NB4 (cell line): ENCODE measurements at regions not wholly inside any gene's neighbourhood (a gene's known extent, or its start where the extent isn't known, plus 50 kb on each side); places are given as distances from the start of the nearest gene placed in this dataset.

ENCODE experiments used
- DNase-seq: peaks from one replicate; pipeline ENCODE4 v3.0.0; 2010; ENCODE audit warnings: low read depth
- H3K4me3 ChIP-seq: one replicate; pipeline ENCODE4 v1.5.1; 2011; ENCODE audit warnings: mild to moderate bottlenecking, low read depth, low read length, moderate library complexity
- CTCF ChIP-seq: IDR thresholded peaks from one replicate; pipeline ENCODE4 v1.5.1; 2012; ENCODE audit warnings: low read depth, low read length
- MAX ChIP-seq: IDR thresholded peaks from 2 replicates; pipeline ENCODE4 v1.6.1; 2011; ENCODE audit warnings: low read depth, low read length
- MYC ChIP-seq: IDR thresholded peaks from 2 replicates; pipeline ENCODE4 v1.6.1; 2011; ENCODE audit warnings: low read depth, low read length
- POLR2A ChIP-seq: IDR thresholded peaks from 2 replicates; pipeline ENCODE4 v1.6.1; 2011; ENCODE audit warnings: mild to moderate bottlenecking; ENCODE audit not compliant: insufficient read length; ENCODE audit errors: extremely low read depth

- TF ChIP-seq CTCF (peak; percentile 35), MAX (no peak)
- peak; percentile 10 for DNase-seq
- H3K4me3 ChIP-seq, result no peak overlapping the region
These were observed 210.0 kb downstream of the HS3ST1 start for GRCh38 chr4:11218692-11219091.

GRCh38 chr4:11216520-11216919 is 212.2 kb downstream of the HS3ST1 start:
- TF ChIP-seq CTCF, result no peak
- TF ChIP-seq MYC, result no peak
- no peak for TF ChIP-seq MAX
- no peak for TF ChIP-seq POLR2A
- no peak overlapping the region for H3K4me3 ChIP-seq
- no peak for DNase-seq

- no peak for DNase-seq
- H3K4me3 ChIP-seq, result no peak overlapping the region
- no peak for TF ChIP-seq CTCF
These were observed 214.4 kb downstream of the HS3ST1 start for GRCh38 chr4:11214281-11214680.

GRCh38 chr4:11209826-11210225 is 218.9 kb downstream of the HS3ST1 start:
- no peak overlapping the region for H3K4me3 ChIP-seq
- TF ChIP-seq CTCF, result no peak
- TF ChIP-seq MAX, result no peak
- no peak for TF ChIP-seq POLR2A
- no peak for TF ChIP-seq MYC
- no peak for DNase-seq

- TF ChIP-seq MAX (no peak), CTCF (no peak), POLR2A (no peak), MYC (no peak)
- no peak overlapping the region for H3K4me3 ChIP-seq
- no peak for DNase-seq
These were observed 227.4 kb downstream of the HS3ST1 start for GRCh38 chr4:11201256-11201655.

- H3K4me3 ChIP-seq, result no peak overlapping the region
- no peak for DNase-seq
- no peak for TF ChIP-seq MYC
- no peak for TF ChIP-seq MAX
- no peak for TF ChIP-seq POLR2A
- no peak for TF ChIP-seq CTCF
These were observed 230.0 kb downstream of the HS3ST1 start for GRCh38 chr4:11198516-11199305.
